ENCODE measurements at regions not wholly inside any gene's neighbourhood (a gene's known extent, or its start where the extent isn't known, plus 50 kb on each side); places are given as distances from the start of the nearest gene placed in this dataset.

- no peak for DNase-seq (ENCODE audit: low read depth in 2 of 2)
These were observed 53.3 kb upstream of the SLC6A11 start for GRCh38 chr3:10762611-10763247.

- DNase-seq (ENCODE audit: low read depth in 2 of 2): no peak
These were observed 52.8 kb upstream of the SLC6A11 start for GRCh38 chr3:10763248-10763620.

GRCh38 chr3:10763817-10764258 is 52.2 kb upstream of the SLC6A11 start:
- DNase-seq (ENCODE audit: low read depth in 2 of 2): no peak

- no peak for DNase-seq (ENCODE audit: low read depth in 2 of 2)
These were observed 51.6 kb upstream of the SLC6A11 start for GRCh38 chr3:10764259-10765051.

GRCh38 chr3:10766049-10766705 is 49.9 kb upstream of the SLC6A11 start:
- DNase-seq (ENCODE audit: low read depth in 2 of 2): no peak
